ENCODE measurements at regions not wholly inside any gene's neighbourhood (a gene's known extent, or its start where the extent isn't known, plus 50 kb on each side); places are given as distances from the start of the nearest gene placed in this dataset.

GRCh38 chr2:207279520-207279919, 113.8 kb upstream of the KLF7 start:
- Histone ChIP-seq H3K36me3 (replicated peaks in 1 of 2; ENCODE audit: control insufficient read depth in 1 of 2, insufficient read depth in 2 of 2, low read length in 2 of 2) (no peaks in the 10 kb centered on the region), H3K4me1 (ENCODE audit: control insufficient read depth in 1 of 2, insufficient read depth in 2 of 2, low read length in 2 of 2) (peaks cover 18 to 28% of the 10 kb centered on the region in 2 donors), H3K4me3 (replicated peaks in 1 of 3; ENCODE audit: low read depth in 2 of 3, low read length in 3 of 3) (no peak overlapping the region), H3K27ac (ENCODE audit: low read depth in 1 of 2, low read length in 2 of 2) (no peak overlapping the region), H3K9me3 (replicated peaks in 1 of 2; ENCODE audit: control insufficient read depth in 1 of 2, insufficient read depth in 1 of 2, low read length in 2 of 2) (no peaks in the 10 kb centered on the region), H2AFZ (ENCODE audit: insufficient read depth, low read depth, low read length, poor library complexity, severe bottlenecking) (no peak overlapping the region), H3K9ac (ENCODE audit: insufficient read depth, low read length, poor library complexity, severe bottlenecking) (no peak overlapping the region), H3K27me3 (ENCODE audit: control insufficient read depth in 2 of 2, insufficient read depth in 2 of 2, low read length in 2 of 2) (no peaks in the 10 kb centered on the region), H4K20me1 (ENCODE audit: insufficient read depth, low read length) (no peaks in the 10 kb centered on the region), H3K79me2 (ENCODE audit: insufficient read depth, low read length) (no peaks in the 10 kb centered on the region), H3K4me2 (replicated peaks; ENCODE audit: extremely low read depth, low read length, poor library complexity, severe bottlenecking) (no peak overlapping the region)
- H3K36me3 Mint-ChIP-seq: no peaks in the 10 kb centered on the region
- H3K27ac Mint-ChIP-seq: no peak overlapping the region
- WGBS (ENCODE audit: insufficient coverage): no CpG with 5 or more reads among the region's 2 CpGs
- intact Hi-C loops (cut with micrococcal nuclease): loop anchor here in 1 of 2 donors (10.0 kb wide), 1 partner anchor 55 kb away; no protein-coding TSS in a partner anchor
- H3K4me1 Mint-ChIP-seq: peaks cover 24% of the 10 kb centered on the region
- no peak overlapping the region for H3K4me3 Mint-ChIP-seq
- no peaks in the 10 kb centered on the region for H3K27me3 Mint-ChIP-seq (ENCODE audit: low read depth in 3 of 3)
- DNase-seq: no peak
- TF ChIP-seq CTCF (IDR thresholded peaks at IDR 0.05): no peak
- no peaks in the 10 kb centered on the region for H3K9me3 Mint-ChIP-seq

- no peak overlapping the region for H3K4me3 Mint-ChIP-seq
- H3K27me3 Mint-ChIP-seq (ENCODE audit: low read depth in 3 of 3): peaks cover 0 to 1% (median 0%) of the 10 kb centered on the region in 3 donors
- H3K4me3 ChIP-seq (replicated peaks in 1 of 3; ENCODE audit: low read depth in 2 of 3, low read length in 3 of 3): no peak overlapping the region
- H3K9me3 ChIP-seq (replicated peaks in 1 of 2; ENCODE audit: control insufficient read depth in 1 of 2, insufficient read depth in 1 of 2, low read length in 2 of 2): no peaks in the 10 kb centered on the region
- WGBS (ENCODE audit: insufficient coverage): no CpG with 5 or more reads among the region's 6 CpGs
- no peaks in the 10 kb centered on the region for H3K27me3 ChIP-seq (ENCODE audit: control insufficient read depth in 2 of 2, insufficient read depth in 2 of 2, low read length in 2 of 2)
- no peak for DNase-seq
- peak overlapping the region in 1 of 7 donors; percentile 59 for H3K27ac Mint-ChIP-seq
- no peak overlapping the region for H3K9ac ChIP-seq (ENCODE audit: insufficient read depth, low read length, poor library complexity, severe bottlenecking)
- H3K36me3 ChIP-seq (replicated peaks in 1 of 2; ENCODE audit: control insufficient read depth in 1 of 2, insufficient read depth in 2 of 2, low read length in 2 of 2): no peaks in the 10 kb centered on the region
- H3K4me2 ChIP-seq (replicated peaks; ENCODE audit: extremely low read depth, low read length, poor library complexity, severe bottlenecking): no peak overlapping the region
- no peaks in the 10 kb centered on the region for H3K79me2 ChIP-seq (ENCODE audit: insufficient read depth, low read length)
- peaks cover 14% of the 10 kb centered on the region for H3K4me1 Mint-ChIP-seq
- H4K20me1 ChIP-seq (ENCODE audit: insufficient read depth, low read length): no peaks in the 10 kb centered on the region
- H3K27ac ChIP-seq (ENCODE audit: low read depth in 1 of 2, low read length in 2 of 2): no peak overlapping the region
- no peak for TF ChIP-seq CTCF (IDR thresholded peaks at IDR 0.05)
- peaks cover 11 to 19% of the 10 kb centered on the region in 2 donors for H3K4me1 ChIP-seq (ENCODE audit: control insufficient read depth in 1 of 2, insufficient read depth in 2 of 2, low read length in 2 of 2)
- H2AFZ ChIP-seq (ENCODE audit: insufficient read depth, low read depth, low read length, poor library complexity, severe bottlenecking): no peak overlapping the region
- intact Hi-C loops (cut with micrococcal nuclease): no loop called here
- no peaks in the 10 kb centered on the region for H3K9me3 Mint-ChIP-seq
- H3K36me3 Mint-ChIP-seq: no peaks in the 10 kb centered on the region
Observed at GRCh38 chr2:207281436-207281835, 115.7 kb upstream of the KLF7 start.
